SK-N-SH (cell line): ENCODE measurements at regions not wholly inside any gene's neighbourhood (a gene's known extent, or its start where the extent isn't known, plus 50 kb on each side); places are given as distances from the start of the nearest gene placed in this dataset.

Experiments used
- GABPA ChIP-seq: IDR thresholded peaks from 2 replicates; pipeline ENCODE4 v1.4.0; 2012; ENCODE audit warnings: low read depth, mild to moderate bottlenecking
- MEF2A ChIP-seq: IDR thresholded peaks from 2 replicates; pipeline ENCODE4 v1.4.0; 2012; ENCODE audit warnings: low read depth, borderline replicate concordance
- POLR2AphosphoS5 ChIP-seq: IDR thresholded peaks from 2 replicates; pipeline ENCODE4 v1.6.1; 2012; ENCODE audit warnings: low read depth, low read length
- RAD21 ChIP-seq: IDR thresholded peaks from 2 replicates; pipeline ENCODE4 v1.6.1; 2012; ENCODE audit warnings: mild to moderate bottlenecking, low read length
- RFX5 ChIP-seq: IDR thresholded peaks from 2 replicates; pipeline ENCODE4 v1.6.1; 2012; ENCODE audit warnings: mild to moderate bottlenecking, improper control_type of control experiment, low read length
- TAF1 ChIP-seq: IDR thresholded peaks from 2 replicates; pipeline ENCODE4 v1.6.1; 2012; ENCODE audit warnings: low read depth, mild to moderate bottlenecking, low read length, moderate library complexity, borderline replicate concordance
- TEAD4 ChIP-seq: IDR thresholded peaks from 2 replicates; pipeline ENCODE4 v1.4.0; 2012; ENCODE audit warnings: mild to moderate bottlenecking, borderline replicate concordance; ENCODE audit not compliant: insufficient read depth
- TF ChIP-seq, protein P1 (sequence below): IDR thresholded peaks from 2 replicates; pipeline ENCODE4 v1.4.0; 2012; ENCODE audit warnings: low read depth
- TF ChIP-seq, protein P2 (sequence below): fragments of 150-350 bp; IDR thresholded peaks from 2 replicates; pipeline ENCODE4 v1.6.1; 2016; ENCODE audit warnings: mild to moderate bottlenecking, low read depth, low read length
- TF ChIP-seq, protein P3 (sequence below): IDR thresholded peaks from 2 replicates; pipeline ENCODE4 v1.4.0; 2012; ENCODE audit warnings: low read depth, borderline replicate concordance
- TF ChIP-seq, protein P4 (sequence below): fragments of 200-600 bp; sonication (generic); IDR thresholded peaks from 2 replicates; pipeline ENCODE4 v1.6.1; 2017; ENCODE audit warnings: antibody characterized with exemption, mild to moderate bottlenecking, moderate library complexity
- TF ChIP-seq, protein P5 (sequence below): IDR thresholded peaks from 2 replicates; pipeline ENCODE4; 2012
- TF ChIP-seq, protein P6 (sequence below): IDR thresholded peaks from 2 replicates; pipeline ENCODE4 v1.6.1; 2012; ENCODE audit warnings: mild to moderate bottlenecking, low read depth, low read length, moderate library complexity

DNA sequence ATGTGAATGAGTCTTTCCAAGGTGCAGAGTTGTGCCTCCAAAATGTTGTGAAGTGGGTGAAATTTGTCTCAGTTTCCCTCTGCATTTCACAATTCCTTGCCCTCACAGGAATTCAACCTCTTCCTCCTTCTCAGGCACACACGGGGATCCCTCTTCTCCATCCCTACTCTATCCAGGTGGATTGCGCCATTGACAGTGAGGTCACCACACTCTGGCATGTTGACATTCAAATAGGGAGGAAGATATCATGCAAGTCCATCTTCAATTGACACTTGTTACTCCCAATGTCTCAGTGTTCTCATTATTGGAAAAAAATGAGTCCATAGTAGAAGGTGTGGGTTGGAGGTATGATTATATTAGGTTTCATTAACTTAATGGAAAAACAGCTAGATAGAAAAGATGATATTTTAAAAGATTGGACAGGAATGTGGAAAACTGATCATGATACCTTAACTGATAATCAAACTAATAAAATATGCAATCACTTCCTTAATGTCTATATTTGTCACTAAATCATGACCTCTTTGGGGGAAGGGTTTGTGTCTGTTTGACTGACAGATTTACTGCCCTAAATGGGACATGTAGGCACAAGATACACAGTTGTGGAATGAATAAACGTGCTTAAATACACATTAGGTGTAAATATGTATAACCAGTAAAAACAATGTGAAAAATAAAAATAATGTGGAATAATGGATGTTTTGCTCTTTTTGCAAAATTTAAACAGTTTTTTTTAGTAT, 213.8 kb upstream of the SLC8A1 start:
- TF ChIP-seq, protein P1, sequence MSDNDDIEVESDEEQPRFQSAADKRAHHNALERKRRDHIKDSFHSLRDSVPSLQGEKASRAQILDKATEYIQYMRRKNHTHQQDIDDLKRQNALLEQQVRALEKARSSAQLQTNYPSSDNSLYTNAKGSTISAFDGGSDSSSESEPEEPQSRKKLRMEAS, result no peak
- TF ChIP-seq, protein P2, sequence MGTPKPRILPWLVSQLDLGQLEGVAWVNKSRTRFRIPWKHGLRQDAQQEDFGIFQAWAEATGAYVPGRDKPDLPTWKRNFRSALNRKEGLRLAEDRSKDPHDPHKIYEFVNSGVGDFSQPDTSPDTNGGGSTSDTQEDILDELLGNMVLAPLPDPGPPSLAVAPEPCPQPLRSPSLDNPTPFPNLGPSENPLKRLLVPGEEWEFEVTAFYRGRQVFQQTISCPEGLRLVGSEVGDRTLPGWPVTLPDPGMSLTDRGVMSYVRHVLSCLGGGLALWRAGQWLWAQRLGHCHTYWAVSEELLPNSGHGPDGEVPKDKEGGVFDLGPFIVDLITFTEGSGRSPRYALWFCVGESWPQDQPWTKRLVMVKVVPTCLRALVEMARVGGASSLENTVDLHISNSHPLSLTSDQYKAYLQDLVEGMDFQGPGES, result no peak
- TF ChIP-seq TAF1, result no peak
- TF ChIP-seq, protein P3, sequence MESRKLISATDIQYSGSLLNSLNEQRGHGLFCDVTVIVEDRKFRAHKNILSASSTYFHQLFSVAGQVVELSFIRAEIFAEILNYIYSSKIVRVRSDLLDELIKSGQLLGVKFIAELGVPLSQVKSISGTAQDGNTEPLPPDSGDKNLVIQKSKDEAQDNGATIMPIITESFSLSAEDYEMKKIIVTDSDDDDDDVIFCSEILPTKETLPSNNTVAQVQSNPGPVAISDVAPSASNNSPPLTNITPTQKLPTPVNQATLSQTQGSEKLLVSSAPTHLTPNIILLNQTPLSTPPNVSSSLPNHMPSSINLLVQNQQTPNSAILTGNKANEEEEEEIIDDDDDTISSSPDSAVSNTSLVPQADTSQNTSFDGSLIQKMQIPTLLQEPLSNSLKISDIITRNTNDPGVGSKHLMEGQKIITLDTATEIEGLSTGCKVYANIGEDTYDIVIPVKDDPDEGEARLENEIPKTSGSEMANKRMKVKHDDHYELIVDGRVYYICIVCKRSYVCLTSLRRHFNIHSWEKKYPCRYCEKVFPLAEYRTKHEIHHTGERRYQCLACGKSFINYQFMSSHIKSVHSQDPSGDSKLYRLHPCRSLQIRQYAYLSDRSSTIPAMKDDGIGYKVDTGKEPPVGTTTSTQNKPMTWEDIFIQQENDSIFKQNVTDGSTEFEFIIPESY, result no peak
- TF ChIP-seq, protein P4, sequence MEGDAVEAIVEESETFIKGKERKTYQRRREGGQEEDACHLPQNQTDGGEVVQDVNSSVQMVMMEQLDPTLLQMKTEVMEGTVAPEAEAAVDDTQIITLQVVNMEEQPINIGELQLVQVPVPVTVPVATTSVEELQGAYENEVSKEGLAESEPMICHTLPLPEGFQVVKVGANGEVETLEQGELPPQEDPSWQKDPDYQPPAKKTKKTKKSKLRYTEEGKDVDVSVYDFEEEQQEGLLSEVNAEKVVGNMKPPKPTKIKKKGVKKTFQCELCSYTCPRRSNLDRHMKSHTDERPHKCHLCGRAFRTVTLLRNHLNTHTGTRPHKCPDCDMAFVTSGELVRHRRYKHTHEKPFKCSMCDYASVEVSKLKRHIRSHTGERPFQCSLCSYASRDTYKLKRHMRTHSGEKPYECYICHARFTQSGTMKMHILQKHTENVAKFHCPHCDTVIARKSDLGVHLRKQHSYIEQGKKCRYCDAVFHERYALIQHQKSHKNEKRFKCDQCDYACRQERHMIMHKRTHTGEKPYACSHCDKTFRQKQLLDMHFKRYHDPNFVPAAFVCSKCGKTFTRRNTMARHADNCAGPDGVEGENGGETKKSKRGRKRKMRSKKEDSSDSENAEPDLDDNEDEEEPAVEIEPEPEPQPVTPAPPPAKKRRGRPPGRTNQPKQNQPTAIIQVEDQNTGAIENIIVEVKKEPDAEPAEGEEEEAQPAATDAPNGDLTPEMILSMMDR, result no peak
- no peak for TF ChIP-seq RFX5
- TF ChIP-seq, protein P5, sequence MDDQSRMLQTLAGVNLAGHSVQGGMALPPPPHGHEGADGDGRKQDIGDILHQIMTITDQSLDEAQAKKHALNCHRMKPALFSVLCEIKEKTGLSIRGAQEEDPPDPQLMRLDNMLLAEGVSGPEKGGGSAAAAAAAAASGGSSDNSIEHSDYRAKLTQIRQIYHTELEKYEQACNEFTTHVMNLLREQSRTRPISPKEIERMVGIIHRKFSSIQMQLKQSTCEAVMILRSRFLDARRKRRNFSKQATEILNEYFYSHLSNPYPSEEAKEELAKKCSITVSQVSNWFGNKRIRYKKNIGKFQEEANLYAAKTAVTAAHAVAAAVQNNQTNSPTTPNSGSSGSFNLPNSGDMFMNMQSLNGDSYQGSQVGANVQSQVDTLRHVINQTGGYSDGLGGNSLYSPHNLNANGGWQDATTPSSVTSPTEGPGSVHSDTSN, result no peak
- TF ChIP-seq POLR2AphosphoS5, result no peak
- no peak for TF ChIP-seq TEAD4
- no peak for TF ChIP-seq GABPA
- no peak for TF ChIP-seq RAD21
- no peak for TF ChIP-seq MEF2A
- TF ChIP-seq, protein P6, sequence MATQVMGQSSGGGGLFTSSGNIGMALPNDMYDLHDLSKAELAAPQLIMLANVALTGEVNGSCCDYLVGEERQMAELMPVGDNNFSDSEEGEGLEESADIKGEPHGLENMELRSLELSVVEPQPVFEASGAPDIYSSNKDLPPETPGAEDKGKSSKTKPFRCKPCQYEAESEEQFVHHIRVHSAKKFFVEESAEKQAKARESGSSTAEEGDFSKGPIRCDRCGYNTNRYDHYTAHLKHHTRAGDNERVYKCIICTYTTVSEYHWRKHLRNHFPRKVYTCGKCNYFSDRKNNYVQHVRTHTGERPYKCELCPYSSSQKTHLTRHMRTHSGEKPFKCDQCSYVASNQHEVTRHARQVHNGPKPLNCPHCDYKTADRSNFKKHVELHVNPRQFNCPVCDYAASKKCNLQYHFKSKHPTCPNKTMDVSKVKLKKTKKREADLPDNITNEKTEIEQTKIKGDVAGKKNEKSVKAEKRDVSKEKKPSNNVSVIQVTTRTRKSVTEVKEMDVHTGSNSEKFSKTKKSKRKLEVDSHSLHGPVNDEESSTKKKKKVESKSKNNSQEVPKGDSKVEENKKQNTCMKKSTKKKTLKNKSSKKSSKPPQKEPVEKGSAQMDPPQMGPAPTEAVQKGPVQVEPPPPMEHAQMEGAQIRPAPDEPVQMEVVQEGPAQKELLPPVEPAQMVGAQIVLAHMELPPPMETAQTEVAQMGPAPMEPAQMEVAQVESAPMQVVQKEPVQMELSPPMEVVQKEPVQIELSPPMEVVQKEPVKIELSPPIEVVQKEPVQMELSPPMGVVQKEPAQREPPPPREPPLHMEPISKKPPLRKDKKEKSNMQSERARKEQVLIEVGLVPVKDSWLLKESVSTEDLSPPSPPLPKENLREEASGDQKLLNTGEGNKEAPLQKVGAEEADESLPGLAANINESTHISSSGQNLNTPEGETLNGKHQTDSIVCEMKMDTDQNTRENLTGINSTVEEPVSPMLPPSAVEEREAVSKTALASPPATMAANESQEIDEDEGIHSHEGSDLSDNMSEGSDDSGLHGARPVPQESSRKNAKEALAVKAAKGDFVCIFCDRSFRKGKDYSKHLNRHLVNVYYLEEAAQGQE, result no peak
